ENCODE measurements at regions not wholly inside any gene's neighbourhood (a gene's known extent, or its start where the extent isn't known, plus 50 kb on each side); places are given as distances from the start of the nearest gene placed in this dataset.
A peak's percentile ranks its signal among the peaks of the same experiment; 100 is the strongest.

DNA sequence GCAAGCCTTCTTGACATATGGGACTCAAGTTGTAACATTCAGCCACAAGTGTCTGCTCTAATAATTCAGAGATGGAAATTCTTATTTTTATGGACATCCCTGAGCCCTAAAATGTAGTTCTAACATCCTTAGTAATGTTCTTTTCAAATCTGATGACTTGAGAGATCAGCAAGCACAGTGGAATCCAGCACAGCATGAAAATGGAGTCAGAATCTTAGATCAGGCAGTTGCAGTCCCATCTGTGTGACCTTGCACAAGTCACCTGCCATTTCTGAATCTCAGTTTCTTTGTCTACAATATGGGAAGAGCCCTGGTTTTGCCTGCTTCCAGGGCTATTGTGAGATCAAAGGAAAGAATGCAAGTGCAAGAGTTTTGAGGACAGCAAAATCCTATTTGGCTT lies 183.9 kb upstream of the LPP start:
- H4K20me1 ChIP-seq (ENCODE audit: insufficient read depth, low read length) = no peaks in the 10 kb centered on the region
- H3K27ac ChIP-seq (ENCODE audit: low read depth, low read length, poor library complexity, severe bottlenecking) = peak overlapping the region; percentile 99
- intact Hi-C loops (cut with micrococcal nuclease; ENCODE audit: unreplicated experiment) = loop anchor here (10.0 kb wide), 1 partner anchor 945 kb away; no protein-coding TSS in a partner anchor
- peak; percentile 61 for DNase-seq (ENCODE audit: low spot score)
- CTCF ChIA-PET (ENCODE audit: unreplicated experiment) = interaction anchor here (0.6 to 2.1 kb wide), 3 partner anchors 24 to 225 kb away, joined by 3 to 5 read pairs (median 3); partner anchors contain the start of gene BCL6
- POLR2A ChIA-PET = interaction anchor here (0.6 to 18.1 kb wide), 18 partner anchors 7 to 416 kb away, joined by 3 to 1356 read pairs (median 12); partner anchors contain the start of gene BCL6
- peak overlapping the region; percentile 86 for H3K4me2 ChIP-seq (ENCODE audit: low read length)
- H3K36me3 ChIP-seq (ENCODE audit: insufficient read depth, low read length) = peaks cover 10% of the 10 kb centered on the region; the same call in 1 of the 2 replicates
- peak overlapping the region; percentile 13 for H3K4me3 ChIP-seq (ENCODE audit: low read depth, low read length, poor library complexity, severe bottlenecking)
- peaks cover 99% of the 10 kb centered on the region for H3K4me1 ChIP-seq (ENCODE audit: insufficient read depth, low read length, poor library complexity, severe bottlenecking)
- BruUV-seq (replicated peaks) = TSS peak; percentile 91
- H3K9me3 ChIP-seq (ENCODE audit: low read length) = no peaks in the 10 kb centered on the region
- peaks cover 41% of the 10 kb centered on the region; the same call in 1 of the 2 replicates for H3K79me2 ChIP-seq (ENCODE audit: insufficient read depth, low read depth, low read length)
- no peak overlapping the region for H2AFZ ChIP-seq (ENCODE audit: low read length)
- no peaks in the 10 kb centered on the region for H3K9me2 ChIP-seq (ENCODE audit: insufficient read depth, low read length)
- TF ChIP-seq CTCF (conservative IDR thresholded peaks at IDR 0.05; ENCODE audit: low read length) (no peak), EZH2phosphoT487 (IDR thresholded peaks at IDR 0.05; ENCODE audit: borderline replicate concordance, low read depth, low read length) (no peak)

- Histone ChIP-seq H3K9me3 (ENCODE audit: low read length) (no peaks in the 10 kb centered on the region), H3K4me2 (ENCODE audit: low read length) (peak overlapping the region; percentile 86), H3K4me3 (ENCODE audit: low read depth, low read length, poor library complexity, severe bottlenecking) (peak overlapping the region; percentile 54), H3K36me3 (ENCODE audit: insufficient read depth, low read length) (no peaks in the 10 kb centered on the region), H3K9me2 (ENCODE audit: insufficient read depth, low read length) (no peaks in the 10 kb centered on the region), H3K79me2 (ENCODE audit: insufficient read depth, low read depth, low read length) (peaks cover 30% of the 10 kb centered on the region; the same call in 1 of the 2 replicates), H2AFZ (ENCODE audit: low read length) (no peak overlapping the region), H4K20me1 (ENCODE audit: insufficient read depth, low read length) (no peaks in the 10 kb centered on the region), H3K27ac (ENCODE audit: low read depth, low read length, poor library complexity, severe bottlenecking) (peak overlapping the region; percentile 99), H3K4me1 (ENCODE audit: insufficient read depth, low read length, poor library complexity, severe bottlenecking) (peaks cover 99% of the 10 kb centered on the region)
- no TSS peak for BruUV-seq (replicated peaks)
- peak; percentile 58 for DNase-seq (ENCODE audit: low spot score)
- no peak for TF ChIP-seq EZH2phosphoT487 (IDR thresholded peaks at IDR 0.05; ENCODE audit: borderline replicate concordance, low read depth, low read length)
- TF ChIP-seq CTCF (conservative IDR thresholded peaks at IDR 0.05; ENCODE audit: low read length) = 0 out of 2 replicates have a peak, but pooled peaks have one; percentile 24
- ChIA-PET CTCF (ENCODE audit: unreplicated experiment) (interaction anchor here (0.7 to 1.6 kb wide), 5 partner anchors 18 to 233 kb away, joined by 3 to 5 read pairs (median 3); no protein-coding TSS in a partner anchor), POLR2A (interaction anchor here (0.6 to 18.1 kb wide), 20 partner anchors 8 to 1753 kb away, joined by 3 to 1356 read pairs (median 12); partner anchors contain the start of gene BCL6)
- intact Hi-C loops (cut with micrococcal nuclease; ENCODE audit: unreplicated experiment) = loop anchor here (10.0 kb wide), 1 partner anchor 947 kb away; no protein-coding TSS in a partner anchor
Measured at GRCh38 chr3:187971629-187972028, 182.3 kb upstream of the LPP start.

DNA sequence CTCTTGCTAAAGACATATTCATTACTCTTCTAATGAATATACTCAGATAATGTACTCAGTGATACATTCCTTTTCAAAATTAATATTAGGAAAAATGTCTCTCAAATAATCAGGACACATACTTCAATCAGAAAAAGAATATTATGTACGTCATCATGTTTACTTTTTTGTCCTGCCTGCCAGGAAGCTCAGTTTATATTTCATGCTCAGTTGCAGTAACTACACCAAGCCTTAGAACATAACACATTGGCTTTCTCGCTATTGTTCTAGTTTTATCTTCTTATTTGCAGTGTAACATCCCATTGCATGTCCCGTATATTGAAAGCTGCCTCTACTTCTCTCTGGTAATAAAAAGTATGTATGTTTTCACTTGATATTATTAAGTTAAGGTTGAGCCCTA lies 181.5 kb upstream of the LPP start:
- no TSS peak for BruUV-seq (replicated peaks)
- H2AFZ ChIP-seq (ENCODE audit: low read length) = no peak overlapping the region
- no peak for TF ChIP-seq EZH2phosphoT487 (IDR thresholded peaks at IDR 0.05; ENCODE audit: borderline replicate concordance, low read depth, low read length)
- no peak for TF ChIP-seq CTCF (conservative IDR thresholded peaks at IDR 0.05; ENCODE audit: low read length)
- peaks cover 7% of the 10 kb centered on the region for H3K9me3 ChIP-seq (ENCODE audit: low read length)
- H3K4me3 ChIP-seq (ENCODE audit: low read depth, low read length, poor library complexity, severe bottlenecking) = peak overlapping the region; percentile 54
- intact Hi-C loops (cut with micrococcal nuclease; ENCODE audit: unreplicated experiment) = loop anchor here (10.0 kb wide), 1 partner anchor 948 kb away; no protein-coding TSS in a partner anchor
- POLR2A ChIA-PET = interaction anchor here (0.5 to 18.1 kb wide), 31 partner anchors 9 to 983 kb away, joined by 3 to 1356 read pairs (median 6); partner anchors contain the start of gene BCL6
- peaks cover 99% of the 10 kb centered on the region for H3K4me1 ChIP-seq (ENCODE audit: insufficient read depth, low read length, poor library complexity, severe bottlenecking)
- H3K79me2 ChIP-seq (ENCODE audit: insufficient read depth, low read depth, low read length) = peaks cover 36% of the 10 kb centered on the region; the same call in 1 of the 2 replicates
- peaks cover 2% of the 10 kb centered on the region for H3K36me3 ChIP-seq (ENCODE audit: insufficient read depth, low read length)
- no peak for DNase-seq (ENCODE audit: low spot score)
- H3K27ac ChIP-seq (ENCODE audit: low read depth, low read length, poor library complexity, severe bottlenecking) = peak overlapping the region; percentile 99
- H3K9me2 ChIP-seq (ENCODE audit: insufficient read depth, low read length) = no peaks in the 10 kb centered on the region
- H3K4me2 ChIP-seq (ENCODE audit: low read length) = peak overlapping the region; percentile 86
- H4K20me1 ChIP-seq (ENCODE audit: insufficient read depth, low read length) = no peaks in the 10 kb centered on the region
- CTCF ChIA-PET (ENCODE audit: unreplicated experiment) = interaction anchor here (0.6 to 1.6 kb wide), 8 partner anchors 11 to 234 kb away, joined by 3 to 5 read pairs (median 4); no protein-coding TSS in a partner anchor
